CD4-positive, CD25-positive, alpha-beta regulatory T cell (primary cell): ENCODE measurements at regions not wholly inside any gene's neighbourhood (a gene's known extent, or its start where the extent isn't known, plus 50 kb on each side); places are given as distances from the start of the nearest gene placed in this dataset.

ENCODE experiments used
- ATAC-seq, 2 donors: fragments of 150-1000 bp; cut with Tn5 transposase; one replicate each; pipeline ENCODE4 v1.10.0; 2021; ENCODE audit warnings: low read depth in 2 of 2, moderate number of reproducible peaks in 2 of 2, moderate library complexity in 1 of 2
- DNase-seq, 3 donors: peaks; one replicate each; pipeline versions ENCODE4 v3.0.0 to v3.0.0-alpha.2; 2012 to 2022; ENCODE audit warnings: mixed read lengths in 1 of 3
- H3K27ac ChIP-seq: one replicate; pipeline ENCODE4 v1.7.0; 2013; ENCODE audit warnings: mild to moderate bottlenecking, low read length; ENCODE audit not compliant: insufficient read depth, poor library complexity, severe bottlenecking
- H3K27me3 ChIP-seq: one replicate; pipeline ENCODE4 v1.7.0; 2013; ENCODE audit warnings: low read length; ENCODE audit not compliant: control insufficient read depth, insufficient read depth
- H3K36me3 ChIP-seq: one replicate; pipeline ENCODE4 v1.7.0; 2013; ENCODE audit warnings: mild to moderate bottlenecking, low read length, moderate library complexity; ENCODE audit not compliant: control insufficient read depth, insufficient read depth
- H3K4me1 ChIP-seq: 2 replicates; pipeline ENCODE4 v1.7.0; 2013; ENCODE audit warnings: mild to moderate bottlenecking, low read length; ENCODE audit not compliant: insufficient read depth, control insufficient read depth, poor library complexity, severe bottlenecking
- H3K4me3 ChIP-seq: one replicate; pipeline ENCODE4 v1.7.0; 2013; ENCODE audit warnings: low read depth, mild to moderate bottlenecking, low read length, moderate library complexity
- H3K9me3 ChIP-seq, 2 experiments: 1 replicate in 1 of 2; 2 replicates in 1 of 2; pipeline ENCODE4 v1.7.0; 2013; ENCODE audit warnings: low read length in 2 of 2, mild to moderate bottlenecking in 1 of 2, moderate library complexity in 1 of 2; ENCODE audit not compliant: control insufficient read depth in 2 of 2
- H3K27ac Mint-ChIP-seq, 3 donors: one replicate each; pipeline ENCODE4 v1.8.0; 2020 to 2022; ENCODE audit warnings: mild to moderate bottlenecking in 3 of 3, mixed read lengths in 3 of 3, moderate library complexity in 2 of 3
- H3K27me3 Mint-ChIP-seq: one replicate; pipeline ENCODE4 v1.8.0; 2022; ENCODE audit warnings: mild to moderate bottlenecking, mixed read lengths
- H3K36me3 Mint-ChIP-seq: one replicate; pipeline ENCODE4 v1.8.0; 2020; ENCODE audit warnings: mixed read lengths
- H3K4me1 Mint-ChIP-seq, 4 donors: one replicate each; pipeline ENCODE4 v1.8.0; 2020 to 2022; ENCODE audit warnings: mixed read lengths in 4 of 4, mild to moderate bottlenecking in 1 of 4
- H3K4me3 Mint-ChIP-seq, 4 donors: one replicate each; pipeline ENCODE4 v1.8.0; 2020 to 2022; ENCODE audit warnings: mild to moderate bottlenecking in 4 of 4, mixed read lengths in 4 of 4, moderate library complexity in 3 of 4
- H3K9me3 Mint-ChIP-seq, 7 donors: one replicate each; pipeline ENCODE4 v1.8.0; 2020 to 2022; ENCODE audit warnings: mixed read lengths in 7 of 7, mild to moderate bottlenecking in 3 of 7, moderate library complexity in 2 of 7

- Mint-ChIP-seq H3K36me3 (no peaks in the 10 kb centered on the region), H3K4me3 (no peak overlapping the region), H3K4me1 (no peaks in the 10 kb centered on the region), H3K27me3 (peaks cover 32% of the 10 kb centered on the region), H3K9me3 (peaks cover 0 to 5% (median 0%) of the 10 kb centered on the region in 7 donors), H3K27ac (no peak overlapping the region)
- no peak overlapping the region for H3K4me3 ChIP-seq
- DNase-seq (no peak), ATAC-seq (no peak)
- H3K27me3 ChIP-seq: peaks cover 18% of the 10 kb centered on the region
- H3K4me1 ChIP-seq: no peaks in the 10 kb centered on the region
- no peaks in the 10 kb centered on the region for H3K9me3 ChIP-seq
- H3K36me3 ChIP-seq: no peaks in the 10 kb centered on the region
- H3K27ac ChIP-seq: no peak overlapping the region
Measured at GRCh38 chr2:161042990-161043625, 117.1 kb upstream of the TANK start.

GRCh38 chr2:161044095-161044865, 115.9 kb upstream of the TANK start:
- H3K4me1 Mint-ChIP-seq: no peaks in the 10 kb centered on the region

GRCh38 chr2:161044921-161045320, 115.3 kb upstream of the TANK start:
- no peaks in the 10 kb centered on the region for H3K9me3 ChIP-seq
- no peak for DNase-seq
- H3K4me1 Mint-ChIP-seq: no peaks in the 10 kb centered on the region
- H3K27ac ChIP-seq: no peak overlapping the region
- peaks cover 46% of the 10 kb centered on the region for H3K27me3 Mint-ChIP-seq
- H3K27me3 ChIP-seq: peaks cover 27% of the 10 kb centered on the region
- H3K4me3 Mint-ChIP-seq: no peak overlapping the region
- H3K4me1 ChIP-seq: no peaks in the 10 kb centered on the region
- no peaks in the 10 kb centered on the region for H3K36me3 Mint-ChIP-seq
- H3K27ac Mint-ChIP-seq: no peak overlapping the region
- no peak for ATAC-seq
- H3K4me3 ChIP-seq: no peak overlapping the region
- H3K36me3 ChIP-seq: no peaks in the 10 kb centered on the region
- H3K9me3 Mint-ChIP-seq: peaks cover 0 to 5% (median 0%) of the 10 kb centered on the region in 7 donors

More at GRCh38 chr2:161044095-161044865, 115.9 kb upstream of the TANK start:
- no peak overlapping the region for H3K4me3 Mint-ChIP-seq
- no peak for ATAC-seq
- Histone ChIP-seq H3K27ac (no peak overlapping the region), H3K36me3 (no peaks in the 10 kb centered on the region), H3K4me1 (no peaks in the 10 kb centered on the region), H3K27me3 (peaks cover 27% of the 10 kb centered on the region), H3K9me3 (no peaks in the 10 kb centered on the region), H3K4me3 (no peak overlapping the region)
- H3K27ac Mint-ChIP-seq: no peak overlapping the region
- H3K9me3 Mint-ChIP-seq: peaks cover 0 to 5% (median 0%) of the 10 kb centered on the region in 7 donors
- H3K36me3 Mint-ChIP-seq: no peaks in the 10 kb centered on the region
- peaks cover 40% of the 10 kb centered on the region for H3K27me3 Mint-ChIP-seq
- no peak for DNase-seq

GRCh38 chr2:161045726-161046125, 114.5 kb upstream of the TANK start:
- H3K27ac ChIP-seq: no peak overlapping the region
- Mint-ChIP-seq H3K9me3 (peaks cover 0 to 8% (median 0%) of the 10 kb centered on the region in 7 donors), H3K27me3 (peaks cover 50% of the 10 kb centered on the region), H3K4me3 (no peak overlapping the region), H3K4me1 (no peaks in the 10 kb centered on the region), H3K27ac (no peak overlapping the region), H3K36me3 (no peaks in the 10 kb centered on the region)
- peaks cover 32% of the 10 kb centered on the region for H3K27me3 ChIP-seq
- ATAC-seq: no peak
- H3K36me3 ChIP-seq: no peaks in the 10 kb centered on the region
- H3K9me3 ChIP-seq: no peaks in the 10 kb centered on the region
- DNase-seq: no peak
- H3K4me1 ChIP-seq: no peaks in the 10 kb centered on the region
- no peak overlapping the region for H3K4me3 ChIP-seq

- Mint-ChIP-seq H3K27ac (no peak overlapping the region), H3K9me3 (peaks cover 0 to 8% (median 0%) of the 10 kb centered on the region in 7 donors), H3K36me3 (no peaks in the 10 kb centered on the region), H3K4me3 (no peak overlapping the region), H3K4me1 (no peaks in the 10 kb centered on the region), H3K27me3 (peaks cover 49% of the 10 kb centered on the region)
- H3K27me3 ChIP-seq: peaks cover 42% of the 10 kb centered on the region
- no peaks in the 10 kb centered on the region for H3K9me3 ChIP-seq
- no peaks in the 10 kb centered on the region for H3K36me3 ChIP-seq
- no peak for ATAC-seq
- H3K4me1 ChIP-seq: no peaks in the 10 kb centered on the region
- H3K27ac ChIP-seq: no peak overlapping the region
- no peak overlapping the region for H3K4me3 ChIP-seq
- DNase-seq: no peak
Measured at GRCh38 chr2:161046876-161047275, 113.4 kb upstream of the TANK start.

- no peak for ATAC-seq
- Mint-ChIP-seq H3K4me1 (no peaks in the 10 kb centered on the region), H3K4me3 (no peak overlapping the region)
Measured at GRCh38 chr2:161048317-161048716, 111.9 kb upstream of the TANK start.

GRCh38 chr2:161049559-161049958, 110.7 kb upstream of the TANK start:
- Mint-ChIP-seq H3K4me1 (no peaks in the 10 kb centered on the region), H3K27me3 (peaks cover 53% of the 10 kb centered on the region), H3K27ac (no peak overlapping the region), H3K36me3 (no peaks in the 10 kb centered on the region), H3K4me3 (no peak overlapping the region), H3K9me3 (peaks cover 0 to 18% (median 0%) of the 10 kb centered on the region in 7 donors)
- no peak overlapping the region for H3K4me3 ChIP-seq
- peaks cover 43% of the 10 kb centered on the region for H3K27me3 ChIP-seq
- ATAC-seq: no peak
- no peaks in the 10 kb centered on the region for H3K9me3 ChIP-seq
- no peak overlapping the region for H3K27ac ChIP-seq
- no peaks in the 10 kb centered on the region for H3K4me1 ChIP-seq
- DNase-seq: no peak
- no peaks in the 10 kb centered on the region for H3K36me3 ChIP-seq

More at GRCh38 chr2:161048317-161048716, 111.9 kb upstream of the TANK start:
- no peak for DNase-seq
- Histone ChIP-seq H3K9me3 (no peaks in the 10 kb centered on the region), H3K27ac (no peak overlapping the region), H3K4me3 (no peak overlapping the region), H3K27me3 (peaks cover 48% of the 10 kb centered on the region), H3K36me3 (no peaks in the 10 kb centered on the region), H3K4me1 (no peaks in the 10 kb centered on the region)
- H3K36me3 Mint-ChIP-seq: no peaks in the 10 kb centered on the region
- peaks cover 59% of the 10 kb centered on the region for H3K27me3 Mint-ChIP-seq
- H3K9me3 Mint-ChIP-seq: peaks cover 0 to 18% (median 0%) of the 10 kb centered on the region in 7 donors
- no peak overlapping the region for H3K27ac Mint-ChIP-seq
